GM19035 (cell line): ENCODE measurements at regions not wholly inside any gene's neighbourhood (a gene's known extent, or its start where the extent isn't known, plus 50 kb on each side); places are given as distances from the start of the nearest gene placed in this dataset.

Experiments
- ATAC-seq: cut with Tn5 transposase; IDR thresholded peaks from one replicate; pipeline ENCODE4 v1.9.1; 2021; ENCODE audit not compliant: unreplicated experiment

DNA sequence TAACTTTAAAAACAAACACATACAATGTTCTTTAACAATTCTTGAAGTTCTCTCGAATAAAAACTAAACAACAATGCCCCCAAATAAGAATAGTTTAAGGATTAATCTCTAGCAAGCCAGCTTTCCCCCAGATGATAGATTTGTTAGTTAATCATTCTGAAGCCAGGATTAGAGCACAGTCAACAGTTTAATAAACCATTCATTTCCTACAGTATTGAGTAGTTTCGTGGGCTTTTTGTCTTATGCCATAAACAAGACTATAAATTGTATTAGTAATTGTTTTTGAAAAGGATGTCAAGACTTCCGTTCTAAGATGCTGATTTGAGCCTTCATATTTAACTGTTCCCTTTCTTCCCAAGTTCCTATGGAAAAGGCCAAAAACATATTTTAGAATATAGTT, 136.6 kb downstream of the PIK3R1 start:
- no peak for ATAC-seq

- ATAC-seq, result no peak
Observed at GRCh38 chr5:68353605-68354004, 138.0 kb downstream of the PIK3R1 start.

DNA sequence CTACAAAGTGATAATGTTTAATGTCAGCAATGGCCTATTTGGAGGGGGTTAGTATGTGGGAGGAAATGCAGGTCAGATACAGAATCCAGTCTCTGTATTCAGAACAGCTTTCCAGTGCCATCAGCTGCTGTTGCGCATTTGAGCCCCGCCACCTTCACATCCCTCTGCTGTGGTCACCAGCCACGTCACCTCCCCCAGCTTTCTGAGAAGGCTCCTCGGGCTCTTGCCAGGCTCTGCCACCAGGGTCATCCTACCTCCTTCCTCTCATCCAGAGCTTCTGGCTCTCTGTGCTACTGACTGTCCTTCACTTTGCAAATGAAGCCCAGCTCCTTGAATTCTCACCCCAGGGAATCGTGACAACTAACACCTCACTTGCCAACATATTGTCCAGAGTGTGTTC, 138.8 kb downstream of the PIK3R1 start:
- ATAC-seq, result no peak

- ATAC-seq, result no peak
Observed at GRCh38 chr5:68356216-68356615, 140.7 kb downstream of the PIK3R1 start.

DNA sequence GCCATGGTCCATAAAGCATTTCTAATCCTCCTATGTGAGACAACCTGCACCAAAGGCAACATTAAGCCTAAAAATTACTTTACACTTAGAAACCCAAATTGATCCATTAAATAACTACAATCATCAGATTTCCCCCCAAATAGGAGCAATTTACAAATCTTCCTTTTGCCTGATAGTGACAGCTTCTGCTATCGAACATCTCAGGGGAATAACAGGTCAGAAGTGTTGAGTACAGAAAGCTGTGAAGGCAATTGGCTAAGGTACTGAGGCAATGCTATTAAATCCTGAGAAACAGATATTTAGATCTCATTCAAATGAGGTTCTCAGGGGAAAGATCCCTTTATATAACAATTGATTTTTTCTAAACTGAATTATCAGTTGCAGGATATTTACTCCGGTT, 141.1 kb downstream of the PIK3R1 start:
- ATAC-seq, result no peak

GRCh38 chr5:68359699-68360098, 144.1 kb downstream of the PIK3R1 start:
- ATAC-seq, result no peak

GRCh38 chr5:68362331-68362730, 146.8 kb downstream of the PIK3R1 start:
- no peak for ATAC-seq

DNA sequence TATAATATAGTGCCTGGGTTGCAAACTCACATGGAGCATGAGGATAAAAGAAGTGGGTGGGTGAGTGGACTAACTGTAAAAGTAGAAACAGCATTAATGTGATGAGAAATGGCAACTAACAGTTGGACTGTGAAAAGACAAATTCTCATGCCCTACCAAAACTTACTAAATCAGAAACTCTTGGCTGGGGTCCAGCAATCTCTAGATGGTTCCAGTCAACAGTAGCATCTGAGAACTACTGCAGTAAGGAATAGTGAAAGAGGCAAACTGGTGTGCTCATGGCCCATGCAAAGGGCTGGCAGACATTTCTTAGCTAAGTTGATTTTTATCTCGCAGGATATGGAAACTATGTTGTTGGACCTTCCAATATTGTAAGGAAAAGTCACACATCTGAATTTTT, 150.3 kb downstream of the PIK3R1 start:
- no peak for ATAC-seq

GRCh38 chr5:68367287-68367686, 151.7 kb downstream of the PIK3R1 start:
- ATAC-seq, result no peak

- ATAC-seq, result no peak
Observed at GRCh38 chr5:68367717-68368116, 152.2 kb downstream of the PIK3R1 start.

- no peak for ATAC-seq
Observed at GRCh38 chr5:68368311-68369022, 152.9 kb downstream of the PIK3R1 start.

DNA sequence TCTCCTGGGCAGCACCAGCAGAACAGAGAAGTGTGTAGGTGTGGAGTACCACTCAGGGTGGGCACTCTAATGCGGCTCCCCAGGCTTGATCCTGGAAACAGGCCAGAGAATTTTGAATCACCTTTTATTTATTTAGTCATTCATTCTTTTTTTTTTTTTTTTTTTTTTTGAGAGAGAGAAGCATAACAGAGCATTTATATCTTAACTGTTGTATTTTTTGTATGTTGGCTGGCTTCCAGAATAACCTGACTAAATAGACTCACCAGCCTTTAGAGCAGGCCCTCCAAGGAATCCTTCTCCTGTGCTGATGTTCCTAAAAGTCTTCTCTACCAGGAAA, 153.4 kb downstream of the PIK3R1 start:
- ATAC-seq, result no peak

GRCh38 chr5:68369457-68370125, 154.0 kb downstream of the PIK3R1 start:
- peak; percentile 75 for ATAC-seq

DNA sequence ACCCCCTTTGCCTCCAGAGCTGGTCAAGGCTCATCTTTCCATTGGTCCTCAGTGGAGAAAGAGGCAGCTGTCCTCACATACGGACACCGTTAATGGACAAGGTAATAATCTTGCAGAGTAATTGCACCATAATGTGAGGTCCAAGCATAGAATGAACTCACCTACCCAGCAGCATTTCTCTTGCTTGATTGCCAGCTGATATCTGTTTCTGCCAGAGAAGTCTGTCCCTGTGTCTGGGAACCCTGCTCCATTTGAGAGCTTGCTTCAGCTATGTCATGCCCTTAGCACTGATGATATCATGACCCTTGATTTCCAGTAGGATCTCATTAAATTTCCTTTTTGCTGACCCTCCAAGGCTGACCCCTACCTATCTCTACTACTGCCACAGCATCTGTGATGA, 154.6 kb downstream of the PIK3R1 start:
- no peak for ATAC-seq

DNA sequence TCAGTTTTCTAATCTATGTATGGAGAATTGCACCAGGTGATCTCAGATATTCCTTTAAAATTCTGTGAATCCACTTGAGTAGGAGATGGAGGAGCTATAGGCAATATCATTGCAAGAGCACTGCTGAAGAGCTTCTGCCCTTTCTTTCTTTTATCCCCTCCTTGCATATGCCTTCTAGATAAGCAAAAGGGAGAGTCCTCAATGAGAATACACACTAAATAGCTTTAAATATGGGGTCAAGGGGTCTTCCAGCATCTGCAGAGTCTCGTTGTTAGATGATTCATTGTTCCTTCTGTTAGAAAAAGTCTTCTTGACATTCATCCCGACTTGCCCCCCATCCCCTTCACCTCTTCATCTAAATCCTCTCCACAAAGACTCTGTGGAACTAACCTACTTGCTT, 156.1 kb downstream of the PIK3R1 start:
- no peak for ATAC-seq

DNA sequence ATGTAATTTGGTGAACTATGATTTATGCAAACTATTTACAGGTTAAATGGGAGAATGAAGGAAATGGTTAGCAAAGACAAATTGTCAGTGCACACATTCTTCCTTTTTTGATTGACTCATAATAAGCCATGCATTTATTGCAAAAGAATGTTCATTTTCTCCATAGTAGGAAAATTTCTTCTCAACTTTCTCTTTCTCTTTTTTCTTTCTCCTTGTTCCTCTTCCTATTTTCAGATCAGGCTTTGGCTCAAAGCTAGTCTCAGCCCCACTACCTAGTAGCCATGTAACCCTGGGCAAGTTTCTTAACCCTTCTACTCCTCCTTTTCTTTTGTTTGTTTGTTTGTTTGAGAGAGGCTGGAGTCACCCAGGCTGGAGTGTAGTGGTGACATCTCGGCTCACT, 156.6 kb downstream of the PIK3R1 start:
- no peak for ATAC-seq

GRCh38 chr5:68373050-68373449, 157.5 kb downstream of the PIK3R1 start:
- no peak for ATAC-seq

DNA sequence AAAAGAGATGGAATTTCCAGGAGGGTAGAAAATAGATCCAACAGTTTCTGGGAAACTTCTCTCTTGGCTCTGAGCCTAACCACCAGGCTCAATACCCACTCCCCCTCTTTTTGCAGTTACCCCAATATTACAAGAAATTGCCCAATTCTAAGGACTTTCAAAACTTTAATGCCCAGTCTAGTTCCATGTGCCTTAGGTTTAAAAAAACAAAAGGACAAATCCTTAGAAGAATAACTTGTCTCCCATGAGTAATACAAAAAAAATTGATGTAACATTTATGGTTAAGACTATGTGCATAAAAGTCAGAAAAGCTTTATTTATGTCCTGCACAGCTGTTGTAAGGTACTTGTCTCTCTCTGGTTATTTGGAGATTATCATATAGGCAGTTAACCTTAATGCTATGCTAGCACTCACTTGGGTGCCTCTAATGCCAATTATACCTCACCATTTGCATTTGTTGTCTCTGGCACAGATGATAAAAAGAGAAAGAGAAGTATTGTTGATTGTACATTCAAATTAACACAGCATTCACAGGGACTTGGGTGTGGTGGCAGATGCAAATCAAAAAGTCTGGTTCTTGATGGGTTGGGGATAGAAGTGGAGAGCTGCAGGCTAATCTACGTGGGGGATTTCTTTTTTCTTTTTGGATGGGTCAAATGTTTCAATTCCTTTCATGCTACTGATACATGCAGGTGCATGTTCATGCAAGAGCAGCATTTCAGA, 159.4 kb downstream of the PIK3R1 start:
- no peak for ATAC-seq

- no peak for ATAC-seq
Observed at GRCh38 chr5:68375540-68375939, 160.0 kb downstream of the PIK3R1 start.

DNA sequence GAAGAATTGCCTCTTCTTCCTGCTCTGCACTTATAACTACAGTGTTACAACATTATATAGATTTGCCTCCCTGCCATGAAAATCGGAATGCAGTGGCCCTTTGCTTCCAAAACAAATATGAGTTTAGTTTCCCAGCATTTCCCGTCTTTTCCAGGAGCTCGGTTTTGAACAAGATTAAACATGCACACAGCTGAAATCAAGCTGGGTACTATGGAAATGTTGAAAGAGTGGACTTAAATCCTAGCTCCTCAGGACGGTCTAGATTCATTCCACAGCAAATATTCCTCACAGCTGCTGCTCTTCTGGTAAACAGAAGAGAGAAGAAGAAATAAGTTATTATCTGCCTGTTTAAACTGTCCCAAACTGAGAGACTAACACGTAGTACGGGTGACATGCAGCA, 161.4 kb downstream of the PIK3R1 start:
- ATAC-seq, result no peak

DNA sequence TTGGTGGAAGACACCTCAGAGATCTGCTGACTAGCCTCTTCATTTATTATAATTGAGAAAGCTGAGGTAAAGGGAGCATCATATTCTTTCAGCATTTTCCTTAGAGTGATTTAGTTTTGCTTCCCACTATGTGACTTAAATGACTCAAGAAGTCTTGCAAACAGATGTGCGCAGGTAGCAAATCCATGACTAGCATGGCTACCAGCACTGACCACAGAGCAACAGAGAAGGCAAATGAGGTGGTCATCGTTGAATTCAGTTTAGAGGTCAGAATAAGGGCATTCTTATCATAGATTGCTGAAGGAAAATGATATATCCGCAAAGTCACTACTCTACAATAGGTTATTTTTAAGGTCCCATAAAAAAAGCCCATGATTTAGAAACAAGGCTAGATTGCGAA, 162.2 kb downstream of the PIK3R1 start:
- peak; percentile 28 for ATAC-seq

DNA sequence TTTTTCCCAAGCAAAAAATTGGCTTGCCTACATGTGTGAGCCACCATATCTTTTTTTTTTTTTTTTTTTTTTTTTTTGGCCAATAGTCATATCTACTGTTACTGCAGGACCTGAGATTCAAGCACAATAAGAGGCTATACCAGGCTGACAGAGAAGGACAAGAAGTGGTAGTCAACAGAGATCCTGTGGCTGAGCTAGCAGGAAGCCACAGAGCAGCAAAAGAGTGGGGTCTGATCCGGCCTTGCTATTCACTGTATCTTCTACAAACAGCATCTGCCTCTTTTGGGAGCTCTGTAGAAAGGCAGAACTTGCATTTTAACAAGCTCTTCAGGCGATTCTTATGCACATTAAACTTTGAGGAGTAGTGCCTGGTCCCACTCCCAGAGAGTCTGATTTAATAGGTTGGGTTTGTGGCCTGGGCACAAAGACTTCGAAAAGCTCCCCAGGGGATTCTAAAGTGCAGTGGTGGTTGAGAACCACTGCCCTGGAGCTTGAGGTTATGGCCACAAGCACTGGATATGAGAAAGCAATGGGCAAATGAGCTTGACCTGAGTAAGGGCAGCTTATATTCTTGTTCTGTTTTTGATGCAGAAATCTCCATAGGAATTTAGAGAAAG, 162.8 kb downstream of the PIK3R1 start:
- peak; percentile 84 for ATAC-seq
